ENCODE measurements at regions not wholly inside any gene's neighbourhood (a gene's known extent, or its start where the extent isn't known, plus 50 kb on each side); places are given as distances from the start of the nearest gene placed in this dataset.

- TF ChIP-seq, protein P1, sequence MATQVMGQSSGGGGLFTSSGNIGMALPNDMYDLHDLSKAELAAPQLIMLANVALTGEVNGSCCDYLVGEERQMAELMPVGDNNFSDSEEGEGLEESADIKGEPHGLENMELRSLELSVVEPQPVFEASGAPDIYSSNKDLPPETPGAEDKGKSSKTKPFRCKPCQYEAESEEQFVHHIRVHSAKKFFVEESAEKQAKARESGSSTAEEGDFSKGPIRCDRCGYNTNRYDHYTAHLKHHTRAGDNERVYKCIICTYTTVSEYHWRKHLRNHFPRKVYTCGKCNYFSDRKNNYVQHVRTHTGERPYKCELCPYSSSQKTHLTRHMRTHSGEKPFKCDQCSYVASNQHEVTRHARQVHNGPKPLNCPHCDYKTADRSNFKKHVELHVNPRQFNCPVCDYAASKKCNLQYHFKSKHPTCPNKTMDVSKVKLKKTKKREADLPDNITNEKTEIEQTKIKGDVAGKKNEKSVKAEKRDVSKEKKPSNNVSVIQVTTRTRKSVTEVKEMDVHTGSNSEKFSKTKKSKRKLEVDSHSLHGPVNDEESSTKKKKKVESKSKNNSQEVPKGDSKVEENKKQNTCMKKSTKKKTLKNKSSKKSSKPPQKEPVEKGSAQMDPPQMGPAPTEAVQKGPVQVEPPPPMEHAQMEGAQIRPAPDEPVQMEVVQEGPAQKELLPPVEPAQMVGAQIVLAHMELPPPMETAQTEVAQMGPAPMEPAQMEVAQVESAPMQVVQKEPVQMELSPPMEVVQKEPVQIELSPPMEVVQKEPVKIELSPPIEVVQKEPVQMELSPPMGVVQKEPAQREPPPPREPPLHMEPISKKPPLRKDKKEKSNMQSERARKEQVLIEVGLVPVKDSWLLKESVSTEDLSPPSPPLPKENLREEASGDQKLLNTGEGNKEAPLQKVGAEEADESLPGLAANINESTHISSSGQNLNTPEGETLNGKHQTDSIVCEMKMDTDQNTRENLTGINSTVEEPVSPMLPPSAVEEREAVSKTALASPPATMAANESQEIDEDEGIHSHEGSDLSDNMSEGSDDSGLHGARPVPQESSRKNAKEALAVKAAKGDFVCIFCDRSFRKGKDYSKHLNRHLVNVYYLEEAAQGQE (IDR thresholded peaks at IDR 0.05; ENCODE audit: low read depth), result no peak
- no peak for TF ChIP-seq EP300 (IDR thresholded peaks at IDR 0.05; ENCODE audit: borderline replicate concordance)
- TF ChIP-seq TCF12 (IDR thresholded peaks at IDR 0.05; ENCODE audit: low read depth), result no peak
- no peak for TF ChIP-seq USF1 (IDR thresholded peaks at IDR 0.05)
- TF ChIP-seq NFIC (IDR thresholded peaks at IDR 0.05), result no peak
- TF ChIP-seq TAF1 (IDR thresholded peaks at IDR 0.05; ENCODE audit: low read depth), result no peak
- TF ChIP-seq ZBTB7A (IDR thresholded peaks at IDR 0.05; ENCODE audit: low read depth), result no peak
- TF ChIP-seq YY1 (IDR thresholded peaks at IDR 0.05; ENCODE audit: low read depth), result no peak
- no peak for TF ChIP-seq TEAD4 (IDR thresholded peaks at IDR 0.05)
- TF ChIP-seq EGR1 (IDR thresholded peaks at IDR 0.05), result no peak
- TF ChIP-seq, protein P2, sequence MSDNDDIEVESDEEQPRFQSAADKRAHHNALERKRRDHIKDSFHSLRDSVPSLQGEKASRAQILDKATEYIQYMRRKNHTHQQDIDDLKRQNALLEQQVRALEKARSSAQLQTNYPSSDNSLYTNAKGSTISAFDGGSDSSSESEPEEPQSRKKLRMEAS (IDR thresholded peaks at IDR 0.05), result no peak
- no peak for TF ChIP-seq FOXM1 (IDR thresholded peaks at IDR 0.05; ENCODE audit: borderline replicate concordance, low read depth)
- no peak for TF ChIP-seq CEBPB (IDR thresholded peaks at IDR 0.05)
- no peak for TF ChIP-seq RAD21 (IDR thresholded peaks at IDR 0.05; ENCODE audit: low read depth)
- no peak for TF ChIP-seq CREB1 (IDR thresholded peaks at IDR 0.05; ENCODE audit: low read depth)
Measured at GRCh38 chr5:93209476-93209875, 371.5 kb downstream of the NR2F1-AS1 start.

DNA sequence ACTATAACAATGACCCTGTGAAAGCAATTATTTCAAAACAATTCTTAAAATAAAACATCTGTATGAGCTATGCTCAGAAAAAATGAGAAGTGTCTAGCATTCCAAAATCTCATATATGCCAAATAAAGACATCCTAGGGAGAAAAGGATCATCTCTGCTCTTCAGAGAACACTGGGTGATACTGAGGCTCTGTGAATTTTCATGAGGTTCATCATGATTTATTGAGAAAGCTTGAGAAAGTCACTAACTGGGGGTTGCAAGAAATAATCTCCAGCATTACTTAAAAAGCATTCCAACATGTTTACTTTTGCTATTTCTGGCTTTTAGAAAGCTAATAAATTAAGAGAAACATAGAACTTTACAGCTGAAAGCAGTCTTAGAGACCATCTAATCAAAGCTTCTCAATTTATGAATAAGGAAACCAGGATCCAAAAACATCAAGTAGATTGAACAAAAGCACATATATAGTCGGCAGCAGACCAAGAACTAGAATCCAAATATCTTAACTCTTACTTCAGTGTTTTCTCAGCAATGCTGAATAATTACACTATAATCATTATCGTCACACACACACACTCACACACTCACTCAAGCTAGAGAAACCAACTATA is 372.8 kb downstream of the NR2F1-AS1 start:
- TF ChIP-seq EGR1 (IDR thresholded peaks at IDR 0.05), result no peak
- no peak for TF ChIP-seq USF1 (IDR thresholded peaks at IDR 0.05)
- TF ChIP-seq, protein P2 (IDR thresholded peaks at IDR 0.05), result no peak

DNA sequence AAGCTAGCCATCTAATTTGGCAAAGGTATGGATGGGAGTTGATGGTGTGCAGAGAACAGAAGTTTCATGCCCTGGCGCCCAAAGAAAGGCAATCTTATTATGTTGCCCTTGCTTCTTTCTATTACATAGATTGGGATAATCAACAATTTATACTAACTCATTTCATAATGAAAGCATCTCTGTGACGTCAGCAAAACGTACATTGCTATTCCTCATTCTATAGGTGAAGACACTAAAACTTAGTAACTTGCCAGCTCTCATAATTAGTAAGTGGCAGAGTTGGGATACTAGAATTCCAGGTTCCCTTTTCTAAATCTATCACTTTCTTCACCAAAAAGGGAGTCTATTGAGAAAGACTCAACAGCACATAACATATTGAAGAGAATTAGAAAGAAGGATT is 374.8 kb downstream of the NR2F1-AS1 start:
- TF ChIP-seq, protein P2 (IDR thresholded peaks at IDR 0.05), result no peak
- TF ChIP-seq TAF1 (IDR thresholded peaks at IDR 0.05; ENCODE audit: low read depth) (no peak), CREB1 (IDR thresholded peaks at IDR 0.05; ENCODE audit: low read depth) (no peak), EGR1 (IDR thresholded peaks at IDR 0.05) (no peak), NFIC (IDR thresholded peaks at IDR 0.05) (no peak), FOXM1 (IDR thresholded peaks at IDR 0.05; ENCODE audit: borderline replicate concordance, low read depth) (no peak), EP300 (IDR thresholded peaks at IDR 0.05; ENCODE audit: borderline replicate concordance) (no peak), RAD21 (IDR thresholded peaks at IDR 0.05; ENCODE audit: low read depth) (no peak)
- TF ChIP-seq, protein P1 (IDR thresholded peaks at IDR 0.05; ENCODE audit: low read depth), result no peak

- TF ChIP-seq USF1 (IDR thresholded peaks at IDR 0.05) (no peak), CREB1 (IDR thresholded peaks at IDR 0.05; ENCODE audit: low read depth) (no peak), TEAD4 (IDR thresholded peaks at IDR 0.05) (no peak), FOXM1 (IDR thresholded peaks at IDR 0.05; ENCODE audit: borderline replicate concordance, low read depth) (no peak), ZBTB7A (IDR thresholded peaks at IDR 0.05; ENCODE audit: low read depth) (no peak), TAF1 (IDR thresholded peaks at IDR 0.05; ENCODE audit: low read depth) (no peak), YY1 (IDR thresholded peaks at IDR 0.05; ENCODE audit: low read depth) (no peak), CEBPB (IDR thresholded peaks at IDR 0.05) (no peak), NFIC (IDR thresholded peaks at IDR 0.05) (no peak)
- TF ChIP-seq, protein P2 (IDR thresholded peaks at IDR 0.05), result no peak
- TF ChIP-seq, protein P1 (IDR thresholded peaks at IDR 0.05; ENCODE audit: low read depth), result no peak
Measured at GRCh38 chr5:93201061-93201460, 380.0 kb downstream of the NR2F1-AS1 start.
